ENCODE measurements at regions not wholly inside any gene's neighbourhood (a gene's known extent, or its start where the extent isn't known, plus 50 kb on each side); places are given as distances from the start of the nearest gene placed in this dataset.

- TF ChIP-seq, protein P1, sequence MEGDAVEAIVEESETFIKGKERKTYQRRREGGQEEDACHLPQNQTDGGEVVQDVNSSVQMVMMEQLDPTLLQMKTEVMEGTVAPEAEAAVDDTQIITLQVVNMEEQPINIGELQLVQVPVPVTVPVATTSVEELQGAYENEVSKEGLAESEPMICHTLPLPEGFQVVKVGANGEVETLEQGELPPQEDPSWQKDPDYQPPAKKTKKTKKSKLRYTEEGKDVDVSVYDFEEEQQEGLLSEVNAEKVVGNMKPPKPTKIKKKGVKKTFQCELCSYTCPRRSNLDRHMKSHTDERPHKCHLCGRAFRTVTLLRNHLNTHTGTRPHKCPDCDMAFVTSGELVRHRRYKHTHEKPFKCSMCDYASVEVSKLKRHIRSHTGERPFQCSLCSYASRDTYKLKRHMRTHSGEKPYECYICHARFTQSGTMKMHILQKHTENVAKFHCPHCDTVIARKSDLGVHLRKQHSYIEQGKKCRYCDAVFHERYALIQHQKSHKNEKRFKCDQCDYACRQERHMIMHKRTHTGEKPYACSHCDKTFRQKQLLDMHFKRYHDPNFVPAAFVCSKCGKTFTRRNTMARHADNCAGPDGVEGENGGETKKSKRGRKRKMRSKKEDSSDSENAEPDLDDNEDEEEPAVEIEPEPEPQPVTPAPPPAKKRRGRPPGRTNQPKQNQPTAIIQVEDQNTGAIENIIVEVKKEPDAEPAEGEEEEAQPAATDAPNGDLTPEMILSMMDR (conservative IDR thresholded peaks at IDR 0.05; ENCODE audit: low read depth, low read length) = no peak
- TF ChIP-seq EZH2 (IDR thresholded peaks at IDR 0.05; ENCODE audit: borderline replicate concordance, low read depth, low read length, poor library complexity, severe bottlenecking) = no peak
These were observed 91.3 kb upstream of the RTL1 start for GRCh38 chr14:100994756-100995330.

Measured in A673 (cell line).